Peyer's patch (tissue), 4 donors: ENCODE measurements at regions not wholly inside any gene's neighbourhood (a gene's known extent, or its start where the extent isn't known, plus 50 kb on each side); places are given as distances from the start of the nearest gene placed in this dataset.

Experiments used
- CTCF ChIP-seq, 6 experiments: fragments of 450-650 bp in 4 of 6; fragments of 200-600 bp in 2 of 6; sonication (generic) in 1 of 6; IDR thresholded peaks; one replicate each; pipeline ENCODE4 v1.5.1; 2017 to 2019; ENCODE audit warnings: antibody characterized with exemption in 6 of 6, mild to moderate bottlenecking in 3 of 6, moderate library complexity in 1 of 6
- POLR2A ChIP-seq, 2 donors: fragments of 450-650 bp; IDR thresholded peaks; one replicate each; pipeline ENCODE4 v1.5.1; 2017; ENCODE audit warnings: antibody characterized with exemption in 2 of 2, mild to moderate bottlenecking in 2 of 2, moderate library complexity in 2 of 2

DNA sequence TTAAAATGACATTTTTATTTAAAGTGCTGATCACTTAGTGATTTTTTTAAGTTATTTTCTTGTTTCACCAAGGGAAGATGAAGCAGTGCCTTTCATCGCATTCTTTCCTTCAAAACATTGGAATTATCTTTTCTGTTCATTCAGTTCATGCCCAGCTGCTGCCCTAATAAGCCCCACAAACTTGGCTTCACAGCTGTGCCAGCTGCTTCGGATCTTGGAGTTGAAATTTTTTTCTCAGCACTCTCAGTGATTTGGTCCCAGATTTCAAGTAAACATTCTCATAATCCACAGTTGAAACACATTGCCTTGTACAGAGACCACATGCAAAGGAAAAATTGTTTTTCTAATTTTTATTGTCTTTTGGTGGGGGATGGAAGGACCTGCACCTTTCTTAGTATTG is 353.3 kb upstream of the LRP1B start:
- TF ChIP-seq CTCF (IDR thresholded peaks at IDR 0.05), result no peak
- no peak for TF ChIP-seq POLR2A (IDR thresholded peaks at IDR 0.05)
